ENCODE measurements at regions not wholly inside any gene's neighbourhood (a gene's known extent, or its start where the extent isn't known, plus 50 kb on each side); places are given as distances from the start of the nearest gene placed in this dataset.

GRCh38 chr22:27210111-27210730 is 552.8 kb downstream of the MIAT start:
- H3K4me3 ChIP-seq = no peak overlapping the region
- H3K27ac ChIP-seq = no peak overlapping the region
- no peak overlapping the region for H3K9ac ChIP-seq
- no peaks in the 10 kb centered on the region for H3K36me3 ChIP-seq
- TF ChIP-seq Cebpa-rat (IDR thresholded peaks at IDR 0.05) = no peak
- H3K27me3 ChIP-seq = no peaks in the 10 kb centered on the region
- no peak overlapping the region for H3K4me2 ChIP-seq
- peaks cover 6 to 21% (median 15%) of the 10 kb centered on the region in 10 experiments; a peak in 19 of 20 replicates for H3K4me1 ChIP-seq
- no peaks in the 10 kb centered on the region; a peak in 1 of 22 replicates for H4K20me1 ChIP-seq
- no peaks in the 10 kb centered on the region for H3K9me3 ChIP-seq (replicated peaks in 1 of 11)

GRCh38 chr22:27212102-27212501 is 554.7 kb downstream of the MIAT start:
- Histone ChIP-seq H3K4me1 (peaks cover 8 to 21% (median 15%) of the 10 kb centered on the region in 10 experiments; a peak in 19 of 20 replicates), H3K36me3 (no peaks in the 10 kb centered on the region), H3K27ac (no peak overlapping the region), H3K9me3 (replicated peaks in 1 of 11) (no peaks in the 10 kb centered on the region), H3K4me2 (peak overlapping the region in 8 of 11 experiments; percentile 9 to 60 (median 50); a peak in 12 of 22 replicates), H3K27me3 (no peaks in the 10 kb centered on the region), H4K20me1 (no peaks in the 10 kb centered on the region; a peak in 1 of 22 replicates), H3K4me3 (no peak overlapping the region), H3K9ac (no peak overlapping the region)
- TF ChIP-seq Cebpa-rat (IDR thresholded peaks at IDR 0.05) = no peak

- Histone ChIP-seq H3K4me1 (peaks cover 10 to 21% (median 15%) of the 10 kb centered on the region in 10 experiments; a peak in 19 of 20 replicates), H3K9me3 (replicated peaks in 1 of 11) (no peaks in the 10 kb centered on the region), H3K27ac (no peak overlapping the region), H3K9ac (no peak overlapping the region), H3K4me2 (peak overlapping the region; percentile 9 to 60 (median 30); a peak in 17 of 22 replicates), H3K36me3 (no peaks in the 10 kb centered on the region), H4K20me1 (no peaks in the 10 kb centered on the region; a peak in 1 of 22 replicates), H3K27me3 (no peaks in the 10 kb centered on the region), H3K4me3 (no peak overlapping the region)
- TF ChIP-seq Cebpa-rat (IDR thresholded peaks at IDR 0.05) = peak in 8 of 11 experiments; percentile 33 to 84 (median 53); a peak in 10 of 22 replicates
Observed at GRCh38 chr22:27212617-27213177, 555.3 kb downstream of the MIAT start.

GRCh38 chr22:27213294-27213693 is 555.9 kb downstream of the MIAT start:
- H3K4me2 ChIP-seq = peak overlapping the region in 10 of 11 experiments; percentile 9 to 60 (median 38); a peak in 16 of 22 replicates

GRCh38 chr22:27213766-27214581 is 556.6 kb downstream of the MIAT start:
- Histone ChIP-seq H3K27me3 (no peaks in the 10 kb centered on the region), H3K4me1 (peaks cover 10 to 22% (median 15%) of the 10 kb centered on the region in 10 experiments; a peak in 19 of 20 replicates), H3K36me3 (no peaks in the 10 kb centered on the region), H3K4me2 (peak overlapping the region in 2 of 11 experiments; percentile 30 to 60; a peak in 1 of 22 replicates), H3K4me3 (no peak overlapping the region), H3K9me3 (replicated peaks in 1 of 11) (no peaks in the 10 kb centered on the region), H4K20me1 (no peaks in the 10 kb centered on the region), H3K9ac (no peak overlapping the region), H3K27ac (no peak overlapping the region)
- TF ChIP-seq Cebpa-rat (IDR thresholded peaks at IDR 0.05) = no peak

More at GRCh38 chr22:27213294-27213693, 555.9 kb downstream of the MIAT start:
- Histone ChIP-seq H3K4me3 (no peak overlapping the region), H3K4me1 (peaks cover 10 to 21% (median 15%) of the 10 kb centered on the region in 10 experiments; a peak in 19 of 20 replicates), H3K27me3 (no peaks in the 10 kb centered on the region), H4K20me1 (no peaks in the 10 kb centered on the region), H3K27ac (no peak overlapping the region), H3K36me3 (no peaks in the 10 kb centered on the region), H3K9ac (no peak overlapping the region), H3K9me3 (replicated peaks in 1 of 11) (no peaks in the 10 kb centered on the region)
- no peak for TF ChIP-seq Cebpa-rat (IDR thresholded peaks at IDR 0.05)

GRCh38 chr22:27214691-27215090 is 557.3 kb downstream of the MIAT start:
- Histone ChIP-seq H3K27me3 (no peaks in the 10 kb centered on the region), H4K20me1 (no peaks in the 10 kb centered on the region), H3K36me3 (no peaks in the 10 kb centered on the region), H3K4me3 (no peak overlapping the region), H3K4me1 (peaks cover 10 to 24% (median 15%) of the 10 kb centered on the region in 10 experiments; a peak in 19 of 20 replicates), H3K27ac (no peak overlapping the region), H3K4me2 (no peak overlapping the region), H3K9me3 (replicated peaks in 1 of 11) (no peaks in the 10 kb centered on the region), H3K9ac (no peak overlapping the region)
- no peak for TF ChIP-seq Cebpa-rat (IDR thresholded peaks at IDR 0.05)

- H3K27me3 ChIP-seq = no peaks in the 10 kb centered on the region
- H3K9me3 ChIP-seq (replicated peaks in 1 of 11) = no peaks in the 10 kb centered on the region
Observed at GRCh38 chr22:27215871-27216270, 558.5 kb downstream of the MIAT start.

GRCh38 chr22:27216444-27216843 is 559.1 kb downstream of the MIAT start:
- H3K27me3 ChIP-seq = no peaks in the 10 kb centered on the region
- no peaks in the 10 kb centered on the region for H3K9me3 ChIP-seq (replicated peaks in 1 of 11)
- no peaks in the 10 kb centered on the region for H3K36me3 ChIP-seq
- no peak overlapping the region for H3K9ac ChIP-seq
- no peak overlapping the region for H3K4me3 ChIP-seq
- H3K4me2 ChIP-seq = peak overlapping the region in 1 of 11 experiments; percentile 36; a peak in 1 of 22 replicates
- no peak for TF ChIP-seq Cebpa-rat (IDR thresholded peaks at IDR 0.05)
- H4K20me1 ChIP-seq = no peaks in the 10 kb centered on the region
- no peak overlapping the region for H3K27ac ChIP-seq
- H3K4me1 ChIP-seq = peaks cover 10 to 27% (median 16%) of the 10 kb centered on the region in 10 experiments; a peak in 19 of 20 replicates

More at GRCh38 chr22:27215871-27216270, 558.5 kb downstream of the MIAT start:
- no peak for TF ChIP-seq Cebpa-rat (IDR thresholded peaks at IDR 0.05)
- H3K27ac ChIP-seq = no peak overlapping the region
- peaks cover 10 to 27% (median 16%) of the 10 kb centered on the region in 10 experiments; a peak in 19 of 20 replicates for H3K4me1 ChIP-seq
- H3K9ac ChIP-seq = no peak overlapping the region
- H3K4me3 ChIP-seq = no peak overlapping the region
- H4K20me1 ChIP-seq = no peaks in the 10 kb centered on the region
- no peaks in the 10 kb centered on the region for H3K36me3 ChIP-seq
- H3K4me2 ChIP-seq = no peak overlapping the region

GRCh38 chr22:27217154-27217553 is 559.8 kb downstream of the MIAT start:
- TF ChIP-seq Cebpa-rat (IDR thresholded peaks at IDR 0.05) = no peak
- Histone ChIP-seq H3K27me3 (no peaks in the 10 kb centered on the region), H3K9me3 (replicated peaks in 1 of 11) (no peaks in the 10 kb centered on the region), H4K20me1 (no peaks in the 10 kb centered on the region), H3K4me1 (peaks cover 10 to 25% (median 14%) of the 10 kb centered on the region in 10 experiments; a peak in 19 of 20 replicates), H3K4me2 (peak overlapping the region in 1 of 11 experiments; percentile 10; a peak in 2 of 22 replicates), H3K9ac (no peak overlapping the region), H3K36me3 (no peaks in the 10 kb centered on the region), H3K4me3 (no peak overlapping the region), H3K27ac (no peak overlapping the region)

Data from BLaER1 treated with 17β-estradiol and CSF1 and Interleukin-3, amounts not matched to agents 10 nM and 100 nM (cell line).